ENCODE measurements at regions not wholly inside any gene's neighbourhood (a gene's known extent, or its start where the extent isn't known, plus 50 kb on each side); places are given as distances from the start of the nearest gene placed in this dataset.

GRCh38 chr11:87743007-87743406 is 432.2 kb downstream of the RAB38 start:
- H2BK20ac ChIP-seq (ENCODE audit: low read depth, low read length, poor library complexity, severe bottlenecking), result no peak overlapping the region

More at GRCh38 chr11:87743007-87743406, 432.2 kb downstream of the RAB38 start:
- Histone ChIP-seq H4K8ac (replicated peaks; ENCODE audit: insufficient read length, low read depth, low read length) (no peak overlapping the region), H3K56ac (ENCODE audit: insufficient read length, low read depth, low read length) (no peak overlapping the region), H3K4me1 (ENCODE audit: insufficient read depth, low read length) (no peaks in the 10 kb centered on the region), H3K27ac (ENCODE audit: insufficient read length, low read depth, low read length) (no peak overlapping the region), H3K27me3 (ENCODE audit: insufficient read depth, low read length) (no peaks in the 10 kb centered on the region), H4K5ac (ENCODE audit: insufficient read length, low read depth, low read length) (no peak overlapping the region), H4K20me1 (ENCODE audit: control insufficient read depth, insufficient read depth, insufficient read length) (no peaks in the 10 kb centered on the region), H3T11ph (ENCODE audit: low read length) (no peak overlapping the region), H2AK5ac (ENCODE audit: insufficient read length, low read length) (no peak overlapping the region), H3K23me2 (ENCODE audit: insufficient read length, low read depth, low read length, poor library complexity, severe bottlenecking) (no peaks in the 10 kb centered on the region), H3K79me1 (ENCODE audit: insufficient read depth, low read depth, low read length, poor library complexity, severe bottlenecking) (no peaks in the 10 kb centered on the region), H2BK12ac (ENCODE audit: insufficient read length, low read depth, low read length) (no peak overlapping the region), H3K9ac (ENCODE audit: extremely low read depth, insufficient read length, low read length) (no peak overlapping the region), H3K14ac (ENCODE audit: insufficient read depth, low read length) (no peak overlapping the region), H3K23ac (ENCODE audit: insufficient read length, low read depth, low read length) (no peak overlapping the region), H2BK120ac (ENCODE audit: low read depth, low read length, poor library complexity, severe bottlenecking) (no peak overlapping the region), H3K4ac (ENCODE audit: low read depth, low read length) (no peak overlapping the region), H3K9me3 (ENCODE audit: control insufficient read depth, low read depth, low read length) (no peaks in the 10 kb centered on the region), H3K18ac (ENCODE audit: insufficient read length, low read depth, low read length) (no peak overlapping the region), H4K91ac (ENCODE audit: insufficient read length, low read depth, low read length) (no peak overlapping the region), H2BK15ac (ENCODE audit: low read depth, low read length) (no peak overlapping the region), H3K79me2 (ENCODE audit: insufficient read depth, low read length) (no peaks in the 10 kb centered on the region), H3K4me2 (ENCODE audit: insufficient read depth, insufficient read length, low read length) (no peak overlapping the region), H2BK5ac (ENCODE audit: insufficient read length, low read length) (no peak overlapping the region), H2AFZ (ENCODE audit: low read length) (no peak overlapping the region)
- no peak for DNase-seq
- H3K4me3 Mint-ChIP-seq, result no peak overlapping the region
- H3K9me3 Mint-ChIP-seq, result no peaks in the 10 kb centered on the region
- no peaks in the 10 kb centered on the region for H3K4me1 Mint-ChIP-seq
- no CpG with 5 or more reads among the region's 2 CpGs for WGBS (ENCODE audit: extremely low coverage, insufficient read length, low lambda C conversion rate)
- no peak overlapping the region for H3K27ac Mint-ChIP-seq
- peak; percentile 76 for TF ChIP-seq CTCF (conservative IDR thresholded peaks at IDR 0.05)
- H3K36me3 Mint-ChIP-seq (ENCODE audit: insufficient read depth in 1 of 3, low read depth in 3 of 3), result no peaks in the 10 kb centered on the region
- no peaks in the 10 kb centered on the region for H3K27me3 Mint-ChIP-seq (ENCODE audit: low read depth)

Data from H9 (cell line).